KOPT-K1 (cell line): ENCODE measurements at regions not wholly inside any gene's neighbourhood (a gene's known extent, or its start where the extent isn't known, plus 50 kb on each side); places are given as distances from the start of the nearest gene placed in this dataset.

Experiments used
- H3K27ac ChIP-seq: fragments of 200-600 bp; sonication (generic); 2 replicates; pipeline ENCODE4 v1.5.1; 2016; ENCODE audit warnings: antibody characterized with exemption, mild to moderate bottlenecking, low read depth, low read length; ENCODE audit not compliant: poor library complexity, severe bottlenecking
- H3K36me3 ChIP-seq: fragments of 200-600 bp; sonication (generic); 2 replicates; pipeline ENCODE4 v1.5.1; 2017; ENCODE audit warnings: antibody characterized with exemption, mild to moderate bottlenecking, low read length, moderate library complexity; ENCODE audit not compliant: insufficient read depth
- H3K9me3 ChIP-seq: fragments of 200-600 bp; sonication (generic); 2 replicates; pipeline ENCODE4 v1.5.1; 2017; ENCODE audit warnings: antibody characterized with exemption, low read length, mild to moderate bottlenecking; ENCODE audit not compliant: insufficient read depth, poor library complexity, severe bottlenecking

- H3K27ac ChIP-seq, result no peak overlapping the region
- H3K36me3 ChIP-seq, result no peaks in the 10 kb centered on the region
Measured at GRCh38 chr4:156158747-156159146, 205.1 kb upstream of the CTSO start.

GRCh38 chr4:156154978-156155377 is 201.3 kb upstream of the CTSO start:
- Histone ChIP-seq H3K36me3 (no peaks in the 10 kb centered on the region), H3K27ac (no peak overlapping the region), H3K9me3 (no peaks in the 10 kb centered on the region)

More at GRCh38 chr4:156158747-156159146, 205.1 kb upstream of the CTSO start:
- no peaks in the 10 kb centered on the region for H3K9me3 ChIP-seq

DNA sequence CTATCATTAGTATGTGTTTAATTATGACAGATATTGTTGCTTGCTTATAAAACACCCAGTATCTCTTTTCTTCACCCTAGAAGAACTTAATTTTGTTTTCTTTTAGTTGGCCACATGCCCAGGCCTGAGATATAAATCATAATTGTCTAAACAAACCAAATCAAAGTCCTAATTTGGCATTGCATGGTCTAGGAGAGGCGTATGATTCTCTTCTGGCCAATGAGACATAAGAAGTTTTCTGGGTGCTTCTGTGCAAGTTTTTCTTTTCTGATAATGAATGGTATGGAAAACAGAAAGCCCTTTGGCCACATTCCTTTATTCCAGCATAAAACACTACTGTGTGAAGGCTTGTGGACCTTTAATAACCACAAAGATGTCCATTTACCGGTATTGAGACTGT is 192.9 kb upstream of the CTSO start:
- Histone ChIP-seq H3K9me3 (no peaks in the 10 kb centered on the region), H3K36me3 (no peaks in the 10 kb centered on the region), H3K27ac (no peak overlapping the region)

GRCh38 chr4:156144961-156145360 is 191.3 kb upstream of the CTSO start:
- no peaks in the 10 kb centered on the region for H3K9me3 ChIP-seq
- H3K27ac ChIP-seq, result no peak overlapping the region
- no peaks in the 10 kb centered on the region for H3K36me3 ChIP-seq

- H3K27ac ChIP-seq, result no peak overlapping the region
- H3K36me3 ChIP-seq, result no peaks in the 10 kb centered on the region
- no peaks in the 10 kb centered on the region for H3K9me3 ChIP-seq
Measured at GRCh38 chr4:156138781-156139280, 185.2 kb upstream of the CTSO start.

DNA sequence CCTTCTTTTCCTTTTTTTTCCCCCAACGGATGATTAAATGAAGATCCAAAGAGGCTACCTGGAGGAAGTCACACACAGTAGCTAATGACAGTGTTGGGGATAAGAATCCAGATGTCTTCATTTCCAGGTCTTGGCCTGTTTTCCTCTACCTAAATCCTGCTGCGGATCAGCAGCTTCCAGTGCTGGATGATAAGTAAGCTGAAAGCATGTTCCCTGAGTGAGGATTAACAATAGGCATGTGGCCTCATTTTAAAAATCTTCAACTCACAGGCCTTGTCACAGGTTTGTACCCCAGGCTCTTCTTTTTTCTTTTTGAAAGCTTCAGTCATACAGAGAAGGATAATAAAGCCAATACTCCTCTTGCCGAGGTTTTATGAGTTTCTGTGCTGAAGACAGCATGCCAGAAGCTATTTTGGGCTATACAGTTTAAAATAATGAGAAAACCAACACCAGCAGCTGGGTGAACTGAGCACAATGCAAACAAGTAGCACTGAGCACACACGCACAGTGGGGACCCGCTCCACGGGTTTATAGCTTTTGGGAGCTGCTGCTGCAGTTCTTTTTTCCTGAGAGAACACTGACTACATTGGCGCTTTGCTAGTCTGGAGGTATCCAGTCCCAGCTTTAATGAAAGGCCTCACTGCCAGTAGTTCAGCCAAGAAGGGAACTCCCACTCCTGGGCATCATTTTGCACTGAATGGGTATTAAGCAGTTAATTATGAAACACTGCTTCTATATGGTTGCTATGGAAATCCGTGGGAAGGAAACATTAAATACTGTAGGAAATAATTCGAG is 184.2 kb upstream of the CTSO start:
- Histone ChIP-seq H3K27ac (no peak overlapping the region), H3K36me3 (no peaks in the 10 kb centered on the region), H3K9me3 (no peaks in the 10 kb centered on the region)

DNA sequence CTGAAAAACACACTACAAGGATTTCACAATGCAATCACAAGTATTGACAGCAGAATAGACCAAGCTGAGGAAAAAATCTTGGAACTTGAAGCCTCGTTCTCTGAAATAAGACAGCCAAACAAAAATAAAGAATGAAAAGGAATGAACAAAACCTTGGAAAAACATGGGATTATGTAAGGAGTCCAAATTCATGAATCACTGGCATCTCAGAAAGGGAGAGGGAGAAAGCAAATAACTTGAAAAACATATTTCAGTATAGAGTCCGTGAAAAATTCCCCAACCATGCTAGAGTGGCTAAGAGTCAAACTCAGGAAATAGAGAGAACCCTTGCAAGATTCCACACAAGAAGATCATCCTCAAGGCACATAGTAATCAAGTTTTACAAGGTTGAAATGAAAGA is 178.5 kb upstream of the CTSO start:
- H3K27ac ChIP-seq, result no peak overlapping the region
- H3K9me3 ChIP-seq, result no peaks in the 10 kb centered on the region
- no peaks in the 10 kb centered on the region for H3K36me3 ChIP-seq

GRCh38 chr4:156128616-156129015 is 174.9 kb upstream of the CTSO start:
- no peaks in the 10 kb centered on the region for H3K9me3 ChIP-seq
- H3K36me3 ChIP-seq, result no peaks in the 10 kb centered on the region
- no peak overlapping the region for H3K27ac ChIP-seq

GRCh38 chr4:156118507-156119220 is 165.0 kb upstream of the CTSO start:
- H3K9me3 ChIP-seq, result no peaks in the 10 kb centered on the region
- no peak overlapping the region for H3K27ac ChIP-seq
- H3K36me3 ChIP-seq, result no peaks in the 10 kb centered on the region

- no peaks in the 10 kb centered on the region for H3K36me3 ChIP-seq
- H3K27ac ChIP-seq, result no peak overlapping the region
- H3K9me3 ChIP-seq, result no peaks in the 10 kb centered on the region
Measured at GRCh38 chr4:156117743-156118142, 164.1 kb upstream of the CTSO start.

- Histone ChIP-seq H3K9me3 (no peaks in the 10 kb centered on the region), H3K27ac (no peak overlapping the region), H3K36me3 (no peaks in the 10 kb centered on the region)
Measured at GRCh38 chr4:156116991-156117390, 163.3 kb upstream of the CTSO start.

GRCh38 chr4:156113138-156113765 is 159.6 kb upstream of the CTSO start:
- H3K27ac ChIP-seq, result no peak overlapping the region
- H3K9me3 ChIP-seq, result no peaks in the 10 kb centered on the region
- H3K36me3 ChIP-seq, result no peaks in the 10 kb centered on the region

DNA sequence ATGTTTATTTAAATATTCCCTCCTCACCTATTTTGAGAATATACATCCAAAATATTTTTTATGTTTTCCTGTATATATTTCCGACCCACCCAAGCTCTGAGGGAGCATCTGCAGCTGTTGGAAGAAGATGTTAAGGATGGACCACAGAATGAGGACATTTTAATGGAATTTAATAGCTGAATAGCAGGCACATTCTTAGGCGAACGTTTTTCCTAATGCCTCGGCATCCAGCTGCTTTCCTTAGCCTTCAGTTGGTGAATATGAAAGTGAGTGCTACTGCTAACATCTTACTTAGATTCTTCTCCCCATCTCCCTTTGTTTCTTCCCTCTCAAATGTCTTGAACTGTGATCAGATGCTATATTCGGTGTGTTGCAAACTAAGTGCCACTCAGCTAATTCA is 158.0 kb upstream of the CTSO start:
- H3K9me3 ChIP-seq, result no peaks in the 10 kb centered on the region
- no peaks in the 10 kb centered on the region for H3K36me3 ChIP-seq
- H3K27ac ChIP-seq, result no peak overlapping the region

DNA sequence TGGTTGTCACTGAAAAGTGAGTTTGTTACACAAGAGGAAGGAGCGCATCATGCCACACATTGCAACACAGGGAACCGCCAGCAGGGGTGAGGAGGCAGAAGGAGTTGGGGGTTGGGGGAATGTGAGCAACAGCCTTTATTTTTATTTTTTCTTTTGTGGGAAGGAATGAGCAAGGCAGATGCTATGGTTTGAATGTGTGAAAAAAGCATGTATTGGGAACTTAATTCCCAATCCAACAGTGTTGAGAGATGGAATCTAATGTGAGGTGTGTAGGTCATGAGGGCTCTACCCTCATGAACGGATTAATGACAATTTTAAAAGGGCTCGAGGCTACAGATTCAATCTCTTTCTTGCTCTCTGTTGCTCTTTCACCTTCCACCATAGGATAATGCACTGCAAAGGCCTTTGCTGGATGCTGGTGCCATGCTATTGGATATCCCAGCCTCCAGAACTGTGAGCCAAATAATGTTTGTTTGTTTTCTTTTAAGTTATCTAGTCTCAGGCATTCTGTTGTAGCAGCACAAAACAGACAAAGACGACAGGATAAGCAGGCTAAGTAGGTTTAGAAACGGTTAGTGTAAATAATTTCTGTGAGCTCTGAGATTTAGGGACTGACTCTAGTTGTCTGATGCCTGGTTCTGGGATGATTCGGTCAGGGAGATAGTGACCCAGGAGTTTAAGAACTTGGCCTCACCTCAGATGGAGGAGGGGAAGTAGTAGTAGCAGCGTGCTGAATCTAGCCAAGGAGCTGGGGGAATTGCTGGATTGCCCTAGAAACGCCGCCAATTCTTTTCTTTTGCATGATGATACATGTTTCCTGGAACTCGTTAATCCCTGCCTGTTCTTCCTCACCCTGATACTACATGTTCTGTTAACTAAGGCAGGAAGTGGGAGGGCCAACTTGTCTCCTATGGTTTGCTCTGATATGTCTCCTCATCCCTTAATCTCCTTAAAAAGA is 156.6 kb upstream of the CTSO start:
- no peaks in the 10 kb centered on the region for H3K9me3 ChIP-seq
- no peak overlapping the region for H3K27ac ChIP-seq

More for the DNA sequence above, 156.6 kb upstream of the CTSO start:
- H3K36me3 ChIP-seq, result no peaks in the 10 kb centered on the region
